ENCODE measurements at regions not wholly inside any gene's neighbourhood (a gene's known extent, or its start where the extent isn't known, plus 50 kb on each side); places are given as distances from the start of the nearest gene placed in this dataset.
"Not testable (repeated sequence)": the region's sequence is repeated elsewhere in the genome, so short reads cannot be mapped to it uniquely, and the experiment has no call there.

- no peak for DNase-seq (ENCODE audit: low read depth)
These were observed 1533.3 kb upstream of the WWC1 start for GRCh38 chr5:166758151-166758550.

GRCh38 chr5:166767858-166768257, 1523.6 kb upstream of the WWC1 start:
- DNase-seq (ENCODE audit: low read depth): no peak

- DNase-seq (ENCODE audit: low read depth): no peak
These were observed 1522.9 kb upstream of the WWC1 start for GRCh38 chr5:166768536-166768935.

- DNase-seq (ENCODE audit: low read depth): no peak
These were observed 1518.7 kb upstream of the WWC1 start for GRCh38 chr5:166772770-166773169.

- no peak for DNase-seq (ENCODE audit: low read depth)
These were observed 1509.7 kb upstream of the WWC1 start for GRCh38 chr5:166781737-166782136.

GRCh38 chr5:166784545-166785078, 1506.8 kb upstream of the WWC1 start:
- DNase-seq (ENCODE audit: low read depth): no peak

- no peak for DNase-seq (ENCODE audit: low read depth)
These were observed 1505.3 kb upstream of the WWC1 start for GRCh38 chr5:166786178-166786577.

GRCh38 chr5:166786889-166787288, 1504.6 kb upstream of the WWC1 start:
- no peak for DNase-seq (ENCODE audit: low read depth)

GRCh38 chr5:166788050-166788449, 1503.4 kb upstream of the WWC1 start:
- DNase-seq (ENCODE audit: low read depth): no peak

- DNase-seq (ENCODE audit: low read depth): no peak
These were observed 1495.7 kb upstream of the WWC1 start for GRCh38 chr5:166795756-166796155.

GRCh38 chr5:166803058-166803457, 1488.4 kb upstream of the WWC1 start:
- DNase-seq (ENCODE audit: low read depth): no peak

GRCh38 chr5:166804223-166804622, 1487.2 kb upstream of the WWC1 start:
- DNase-seq (ENCODE audit: low read depth): not testable (repeated sequence)

- not testable (repeated sequence) for DNase-seq (ENCODE audit: low read depth)
These were observed 1486.8 kb upstream of the WWC1 start for GRCh38 chr5:166804693-166805092.

- not testable (repeated sequence) for DNase-seq (ENCODE audit: low read depth)
These were observed 1481.3 kb upstream of the WWC1 start for GRCh38 chr5:166810093-166810658.

- no peak for DNase-seq (ENCODE audit: low read depth)
These were observed 1480.7 kb upstream of the WWC1 start for GRCh38 chr5:166810721-166811120.

GRCh38 chr5:166823360-166823759, 1468.1 kb upstream of the WWC1 start:
- no peak for DNase-seq (ENCODE audit: low read depth)

- DNase-seq (ENCODE audit: low read depth): no peak
These were observed 1457.2 kb upstream of the WWC1 start for GRCh38 chr5:166834246-166834645.

GRCh38 chr5:166845044-166845443, 1446.4 kb upstream of the WWC1 start:
- no peak for DNase-seq (ENCODE audit: low read depth)

GRCh38 chr5:166856791-166857190, 1434.7 kb upstream of the WWC1 start:
- no peak for DNase-seq (ENCODE audit: low read depth)

- no peak for DNase-seq (ENCODE audit: low read depth)
These were observed 1431.0 kb upstream of the WWC1 start for GRCh38 chr5:166860426-166860825.

GRCh38 chr5:166862581-166862980, 1428.9 kb upstream of the WWC1 start:
- DNase-seq (ENCODE audit: low read depth): no peak

GRCh38 chr5:166865206-166865605, 1426.2 kb upstream of the WWC1 start:
- DNase-seq (ENCODE audit: low read depth): no peak

- no peak for DNase-seq (ENCODE audit: low read depth)
These were observed 1411.0 kb upstream of the WWC1 start for GRCh38 chr5:166880456-166880855.

- no peak for DNase-seq (ENCODE audit: low read depth)
These were observed 1409.6 kb upstream of the WWC1 start for GRCh38 chr5:166881802-166882201.

Data from GM04504 (cell line).